ENCODE measurements at regions not wholly inside any gene's neighbourhood (a gene's known extent, or its start where the extent isn't known, plus 50 kb on each side); places are given as distances from the start of the nearest gene placed in this dataset.

GRCh38 chr14:103198131-103199105, 75.2 kb downstream of the TNFAIP2 start:
- TF ChIP-seq, protein P1, sequence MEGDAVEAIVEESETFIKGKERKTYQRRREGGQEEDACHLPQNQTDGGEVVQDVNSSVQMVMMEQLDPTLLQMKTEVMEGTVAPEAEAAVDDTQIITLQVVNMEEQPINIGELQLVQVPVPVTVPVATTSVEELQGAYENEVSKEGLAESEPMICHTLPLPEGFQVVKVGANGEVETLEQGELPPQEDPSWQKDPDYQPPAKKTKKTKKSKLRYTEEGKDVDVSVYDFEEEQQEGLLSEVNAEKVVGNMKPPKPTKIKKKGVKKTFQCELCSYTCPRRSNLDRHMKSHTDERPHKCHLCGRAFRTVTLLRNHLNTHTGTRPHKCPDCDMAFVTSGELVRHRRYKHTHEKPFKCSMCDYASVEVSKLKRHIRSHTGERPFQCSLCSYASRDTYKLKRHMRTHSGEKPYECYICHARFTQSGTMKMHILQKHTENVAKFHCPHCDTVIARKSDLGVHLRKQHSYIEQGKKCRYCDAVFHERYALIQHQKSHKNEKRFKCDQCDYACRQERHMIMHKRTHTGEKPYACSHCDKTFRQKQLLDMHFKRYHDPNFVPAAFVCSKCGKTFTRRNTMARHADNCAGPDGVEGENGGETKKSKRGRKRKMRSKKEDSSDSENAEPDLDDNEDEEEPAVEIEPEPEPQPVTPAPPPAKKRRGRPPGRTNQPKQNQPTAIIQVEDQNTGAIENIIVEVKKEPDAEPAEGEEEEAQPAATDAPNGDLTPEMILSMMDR (IDR thresholded peaks at IDR 0.05): no peak
- TF ChIP-seq POLR2A (IDR thresholded peaks at IDR 0.05): no peak
